ENCODE measurements at regions not wholly inside any gene's neighbourhood (a gene's known extent, or its start where the extent isn't known, plus 50 kb on each side); places are given as distances from the start of the nearest gene placed in this dataset.

DNA sequence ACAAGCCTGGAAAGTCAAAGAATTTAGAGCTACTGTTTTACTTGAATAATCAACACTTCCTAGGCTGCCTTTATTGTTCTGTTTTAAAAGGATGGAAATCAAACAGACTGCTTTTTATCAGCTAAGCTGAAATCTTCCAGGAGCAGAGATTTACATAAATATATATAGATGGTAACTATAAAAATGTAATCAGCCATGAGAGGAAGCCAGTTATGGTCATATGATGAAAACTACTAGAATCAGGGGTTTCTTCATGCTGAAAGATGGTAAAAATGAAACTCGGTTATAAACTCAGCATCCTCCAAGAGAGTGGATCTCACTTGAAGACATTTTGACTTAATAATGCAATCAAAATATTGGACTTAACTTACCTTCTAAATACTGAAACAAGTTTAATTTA lies 413.0 kb downstream of the GXYLT1 start:
- ChIA-PET CTCF (interaction anchor here (1.2 kb wide), 1 partner anchor 292 kb away, joined by 4 read pairs; no protein-coding TSS in a partner anchor), POLR2A (no interaction called here)
- no peak overlapping the region for H3K4me3 ChIP-seq (ENCODE audit: low read depth, low read length)

DNA sequence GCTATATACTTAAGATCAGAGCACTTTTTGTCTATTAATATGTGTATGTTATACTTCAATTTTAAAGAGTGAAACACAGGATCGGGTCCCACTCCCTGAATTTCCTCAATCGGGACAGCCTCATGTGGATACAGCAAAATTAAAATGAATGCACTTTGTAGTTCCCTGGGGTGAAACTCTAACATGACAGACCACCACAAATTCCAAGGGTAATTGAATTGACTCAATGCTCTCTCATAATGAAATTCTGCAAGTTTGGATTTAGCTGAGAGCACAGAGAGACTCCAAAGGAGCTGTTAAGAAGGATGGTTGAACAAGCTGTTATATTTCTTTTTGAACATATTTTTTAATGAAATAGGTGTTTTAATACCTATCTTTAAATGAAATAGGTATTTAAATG lies 413.6 kb downstream of the GXYLT1 start:
- Histone ChIP-seq H3K9me3 (ENCODE audit: control insufficient read depth, insufficient read depth, low read depth, low read length) (no peaks in the 10 kb centered on the region), H3K27ac (ENCODE audit: extremely low read depth, low read depth, low read length) (no peak overlapping the region), H3K4me3 (ENCODE audit: low read depth, low read length) (no peak overlapping the region), H3K36me3 (ENCODE audit: control insufficient read depth in 2 of 2, insufficient read depth in 1 of 2, low read length in 2 of 2) (no peaks in the 10 kb centered on the region), H3K4me1 (ENCODE audit: control insufficient read depth, insufficient read depth, low read length) (no peaks in the 10 kb centered on the region)
- ChIA-PET POLR2A (no interaction called here), CTCF (interaction anchor here (1.1 to 1.2 kb wide), 2 partner anchors 45 to 293 kb away, joined by 3 read pairs; no protein-coding TSS in a partner anchor)
- TF ChIP-seq, protein P1, sequence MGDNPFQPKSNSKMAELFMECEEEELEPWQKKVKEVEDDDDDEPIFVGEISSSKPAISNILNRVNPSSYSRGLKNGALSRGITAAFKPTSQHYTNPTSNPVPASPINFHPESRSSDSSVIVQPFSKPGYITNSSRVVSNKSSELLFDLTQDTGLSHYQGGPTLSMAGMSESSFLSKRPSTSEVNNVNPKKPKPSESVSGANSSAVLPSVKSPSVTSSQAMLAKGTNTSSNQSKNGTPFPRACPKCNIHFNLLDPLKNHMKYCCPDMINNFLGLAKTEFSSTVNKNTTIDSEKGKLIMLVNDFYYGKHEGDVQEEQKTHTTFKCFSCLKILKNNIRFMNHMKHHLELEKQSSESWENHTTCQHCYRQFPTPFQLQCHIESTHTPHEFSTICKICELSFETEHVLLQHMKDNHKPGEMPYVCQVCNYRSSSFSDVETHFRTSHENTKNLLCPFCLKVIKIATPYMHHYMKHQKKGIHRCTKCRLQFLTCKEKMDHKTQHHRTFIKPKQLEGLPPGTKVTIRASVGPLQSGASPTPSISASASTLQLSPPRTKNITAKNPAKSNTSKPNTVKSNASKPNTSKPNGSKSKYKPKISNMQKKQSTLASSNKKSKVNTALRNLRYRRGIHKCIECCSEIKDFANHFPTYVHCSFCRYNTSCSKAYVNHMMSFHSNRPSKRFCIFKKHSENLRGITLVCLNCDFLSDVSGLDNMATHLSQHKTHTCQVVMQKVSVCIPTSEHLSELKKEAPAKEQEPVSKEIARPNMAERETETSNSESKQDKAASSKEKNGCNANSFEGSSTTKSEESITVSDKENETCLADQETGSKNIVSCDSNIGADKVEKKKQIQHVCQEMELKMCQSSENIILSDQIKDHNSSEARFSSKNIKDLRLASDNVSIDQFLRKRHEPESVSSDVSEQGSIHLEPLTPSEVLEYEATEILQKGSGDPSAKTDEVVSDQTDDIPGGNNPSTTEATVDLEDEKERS (tag by site-specific recombination; IDR thresholded peaks at IDR 0.05), result no peak
- TF ChIP-seq ZBTB48 (tag by site-specific recombination; IDR thresholded peaks at IDR 0.05), result no peak
- TF ChIP-seq ZBTB1 (tag by site-specific recombination; IDR thresholded peaks at IDR 0.05), result no peak
- TF ChIP-seq ZNF521 (tag by site-specific recombination; IDR thresholded peaks at IDR 0.05), result no peak
- no peak for TF ChIP-seq ZNF560 (tag by site-specific recombination; IDR thresholded peaks at IDR 0.05; ENCODE audit: borderline replicate concordance)
- TF ChIP-seq, protein P2, sequence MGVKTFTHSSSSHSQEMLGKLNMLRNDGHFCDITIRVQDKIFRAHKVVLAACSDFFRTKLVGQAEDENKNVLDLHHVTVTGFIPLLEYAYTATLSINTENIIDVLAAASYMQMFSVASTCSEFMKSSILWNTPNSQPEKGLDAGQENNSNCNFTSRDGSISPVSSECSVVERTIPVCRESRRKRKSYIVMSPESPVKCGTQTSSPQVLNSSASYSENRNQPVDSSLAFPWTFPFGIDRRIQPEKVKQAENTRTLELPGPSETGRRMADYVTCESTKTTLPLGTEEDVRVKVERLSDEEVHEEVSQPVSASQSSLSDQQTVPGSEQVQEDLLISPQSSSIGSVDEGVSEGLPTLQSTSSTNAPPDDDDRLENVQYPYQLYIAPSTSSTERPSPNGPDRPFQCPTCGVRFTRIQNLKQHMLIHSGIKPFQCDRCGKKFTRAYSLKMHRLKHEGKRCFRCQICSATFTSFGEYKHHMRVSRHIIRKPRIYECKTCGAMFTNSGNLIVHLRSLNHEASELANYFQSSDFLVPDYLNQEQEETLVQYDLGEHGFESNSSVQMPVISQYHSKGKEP (tag by site-specific recombination; IDR thresholded peaks at IDR 0.05), result no peak
- no peak for TF ChIP-seq ZNF311 (tag by site-specific recombination; IDR thresholded peaks at IDR 0.05; ENCODE audit: borderline replicate concordance)
- no peak for TF ChIP-seq ZNF114 (tag by site-specific recombination; IDR thresholded peaks at IDR 0.05)
- TF ChIP-seq ZNF174 (tag by site-specific recombination; IDR thresholded peaks at IDR 0.05), result no peak
- no peak for TF ChIP-seq ZNF629 (tag by site-specific recombination; IDR thresholded peaks at IDR 0.05)
- TF ChIP-seq ZNF654 (tag by site-specific recombination; IDR thresholded peaks at IDR 0.05; ENCODE audit: low read depth), result no peak
- TF ChIP-seq SALL2 (tag by site-specific recombination; IDR thresholded peaks at IDR 0.05; ENCODE audit: borderline replicate concordance), result no peak
- TF ChIP-seq PRDM1 (tag by site-specific recombination; IDR thresholded peaks at IDR 0.05), result no peak
- no peak for TF ChIP-seq ZNF76 (tag by site-specific recombination; IDR thresholded peaks at IDR 0.05; ENCODE audit: borderline replicate concordance, low read depth)

More for the DNA sequence above, 413.0 kb downstream of the GXYLT1 start:
- no peak overlapping the region for H3K27ac ChIP-seq (ENCODE audit: extremely low read depth, low read depth, low read length)
- TF ChIP-seq MYNN (tag by site-specific recombination; IDR thresholded peaks at IDR 0.05; ENCODE audit: borderline replicate concordance) (no peak), KLF7 (tag by site-specific recombination; IDR thresholded peaks at IDR 0.05; ENCODE audit: borderline replicate concordance) (no peak), ZNF548 (tag by site-specific recombination; IDR thresholded peaks at IDR 0.05) (no peak), ZNF138 (tag by site-specific recombination; IDR thresholded peaks at IDR 0.05; ENCODE audit: borderline replicate concordance) (no peak), ZNF555 (tag by site-specific recombination; conservative IDR thresholded peaks at IDR 0.05) (no peak), WT1 (tag by site-specific recombination; IDR thresholded peaks at IDR 0.05) (no peak), ZNF2 (tag by site-specific recombination; IDR thresholded peaks at IDR 0.05) (no peak), ZNF248 (tag by site-specific recombination; IDR thresholded peaks at IDR 0.05) (no peak), ZNF621 (tag by site-specific recombination; IDR thresholded peaks at IDR 0.05) (no peak), SP2 (tag by site-specific recombination; IDR thresholded peaks at IDR 0.05) (no peak), ZNF692 (tag by site-specific recombination; IDR thresholded peaks at IDR 0.05) (no peak)
- no peaks in the 10 kb centered on the region for H3K36me3 ChIP-seq (ENCODE audit: control insufficient read depth in 2 of 2, insufficient read depth in 1 of 2, low read length in 2 of 2)
- no peaks in the 10 kb centered on the region for H3K9me3 ChIP-seq (ENCODE audit: control insufficient read depth, insufficient read depth, low read depth, low read length)
- no peaks in the 10 kb centered on the region for H3K4me1 ChIP-seq (ENCODE audit: control insufficient read depth, insufficient read depth, low read length)

Data from HEK293 (cell line).